Psoas muscle (tissue), 7 donors: ENCODE measurements at regions not wholly inside any gene's neighbourhood (a gene's known extent, or its start where the extent isn't known, plus 50 kb on each side); places are given as distances from the start of the nearest gene placed in this dataset.

Source experiments
- ATAC-seq, 4 donors: fragments of 200-7000 bp; cut with Tn5 transposase; one replicate each; pipeline ENCODE4 v1.9.1; 2020; ENCODE audit warnings: moderate library complexity in 3 of 4, mild to moderate bottlenecking in 2 of 4
- DNase-seq, 2 donors: peaks; one replicate each; pipeline ENCODE4 v3.0.0-alpha.2; 2020
- H3K27ac ChIP-seq: fragments of 200-600 bp; one replicate; pipeline ENCODE4 v1.8.0; 2022
- H3K27me3 ChIP-seq, 3 donors: fragments of 200-600 bp in 1 of 3; one replicate each; pipeline versions ENCODE4 v1.6.1 to v1.8.0; 2013 to 2022; ENCODE audit warnings: low read length in 2 of 3, mild to moderate bottlenecking in 2 of 3, moderate library complexity in 1 of 3; ENCODE audit not compliant: insufficient read depth in 3 of 3
- H3K36me3 ChIP-seq, 2 donors: fragments of 200-600 bp in 1 of 2; one replicate each; pipeline versions ENCODE4 v1.6.1 to v1.8.0; 2013 to 2022; ENCODE audit warnings: low read depth in 1 of 2, mild to moderate bottlenecking in 1 of 2, moderate library complexity in 1 of 2; ENCODE audit not compliant: insufficient read depth in 1 of 2
- H3K4me1 ChIP-seq: fragments of 200-600 bp; one replicate; pipeline ENCODE4 v1.8.0; 2022
- H3K4me3 ChIP-seq: fragments of 200-600 bp; one replicate; pipeline ENCODE4 v1.8.0; 2022; ENCODE audit warnings: mild to moderate bottlenecking
- H3K9me3 ChIP-seq: fragments of 200-600 bp; one replicate; pipeline ENCODE4 v1.8.0; 2022
- WGBS, 3 donors: extraction: QIAGEN DNeasy Blood & Tissue Kit; methylation state at CpG; one replicate each; pipeline versions ENCODE4 v1.1.6 to v1.1.7; 2013; 5-methylcytosine and 5-hydroxymethylcytosine counted together
- intact Hi-C, 2 donors: fragments of 100-400 bp; cut with DNase I; formaldehyde crosslinking; loops; one replicate each; pipeline versions ENCODE4 v1.11.0 to v1.14.2; 2022
- TF ChIP-seq, protein P1 (sequence below): fragments of 200-600 bp; IDR thresholded peaks from one replicate; pipeline ENCODE4 v1.8.0; 2022; ENCODE audit warnings: antibody characterized with exemption
- donor health status: healthy with polysubstance abuse.
- donor health status: DM: no; HTN: no; CAD: no; lungs with moderate emphysema.
- donor health status: Bipolar disorder and iron deficiency.
- donor health status: healthy.
- donor health status: DM: yes; HTN: yes; CAD: no.
- donor health status: DM: no; HTN: no; CAD: no.
- donor health status: DM: yes; HTN: yes; CAD: no.

DNA sequence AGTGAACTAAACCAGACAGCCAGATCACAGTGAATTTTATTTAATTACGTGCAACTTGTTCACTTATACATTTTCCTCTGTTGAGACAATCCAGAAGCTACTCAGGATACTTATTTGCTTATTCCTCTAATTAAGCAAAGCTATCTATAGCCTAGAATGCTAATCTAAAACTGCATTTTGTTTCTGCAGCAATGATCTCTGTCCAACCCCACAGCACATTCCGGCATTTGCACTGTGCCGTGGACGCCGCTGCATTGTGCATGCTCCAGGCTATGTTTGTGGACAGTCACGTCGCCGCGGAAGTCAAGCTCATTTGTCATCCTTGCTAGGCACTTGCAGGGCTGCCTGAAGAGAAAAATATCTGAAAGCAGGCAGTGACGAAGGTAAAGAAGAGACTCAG lies 406.9 kb downstream of the RFC3 start:
- TF ChIP-seq, protein P1, sequence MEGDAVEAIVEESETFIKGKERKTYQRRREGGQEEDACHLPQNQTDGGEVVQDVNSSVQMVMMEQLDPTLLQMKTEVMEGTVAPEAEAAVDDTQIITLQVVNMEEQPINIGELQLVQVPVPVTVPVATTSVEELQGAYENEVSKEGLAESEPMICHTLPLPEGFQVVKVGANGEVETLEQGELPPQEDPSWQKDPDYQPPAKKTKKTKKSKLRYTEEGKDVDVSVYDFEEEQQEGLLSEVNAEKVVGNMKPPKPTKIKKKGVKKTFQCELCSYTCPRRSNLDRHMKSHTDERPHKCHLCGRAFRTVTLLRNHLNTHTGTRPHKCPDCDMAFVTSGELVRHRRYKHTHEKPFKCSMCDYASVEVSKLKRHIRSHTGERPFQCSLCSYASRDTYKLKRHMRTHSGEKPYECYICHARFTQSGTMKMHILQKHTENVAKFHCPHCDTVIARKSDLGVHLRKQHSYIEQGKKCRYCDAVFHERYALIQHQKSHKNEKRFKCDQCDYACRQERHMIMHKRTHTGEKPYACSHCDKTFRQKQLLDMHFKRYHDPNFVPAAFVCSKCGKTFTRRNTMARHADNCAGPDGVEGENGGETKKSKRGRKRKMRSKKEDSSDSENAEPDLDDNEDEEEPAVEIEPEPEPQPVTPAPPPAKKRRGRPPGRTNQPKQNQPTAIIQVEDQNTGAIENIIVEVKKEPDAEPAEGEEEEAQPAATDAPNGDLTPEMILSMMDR, result no peak
- no peaks in the 10 kb centered on the region for H3K27me3 ChIP-seq
- ATAC-seq (no peak), DNase-seq (no peak)
- 89 to 91% (median 91%) methylated on average over 10 of the region's 10 CpGs for WGBS, 3 donors
- H3K4me3 ChIP-seq, result no peak overlapping the region
- no peaks in the 10 kb centered on the region for H3K9me3 ChIP-seq
- H3K36me3 ChIP-seq, result no peaks in the 10 kb centered on the region
- H3K4me1 ChIP-seq, result no peaks in the 10 kb centered on the region
- intact Hi-C loops, result no loop called here
- H3K27ac ChIP-seq, result no peak overlapping the region

DNA sequence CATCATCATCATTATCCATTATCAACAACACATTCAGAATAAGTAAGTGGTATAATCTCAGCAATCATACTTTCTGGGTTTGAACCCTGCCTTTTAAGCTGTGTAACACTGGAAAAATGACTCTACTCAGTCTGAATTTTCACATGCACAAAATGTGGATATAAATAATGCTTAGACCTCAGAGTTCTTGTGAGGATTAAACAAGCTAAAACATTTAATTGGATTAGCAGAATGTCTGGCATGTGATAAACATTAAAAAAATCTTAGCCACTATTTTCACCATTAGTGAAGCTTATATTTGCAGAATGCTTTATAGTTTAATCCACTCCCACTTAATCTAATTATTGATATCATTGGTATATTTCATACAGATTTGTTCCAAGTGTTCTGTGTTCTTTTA lies 412.3 kb downstream of the RFC3 start:
- intact Hi-C loops, result no loop called here
- no peak overlapping the region for H3K4me3 ChIP-seq
- TF ChIP-seq, protein P1, result no peak
- H3K4me1 ChIP-seq, result no peaks in the 10 kb centered on the region
- H3K36me3 ChIP-seq, result no peaks in the 10 kb centered on the region
- H3K27me3 ChIP-seq, result no peaks in the 10 kb centered on the region
- ATAC-seq (no peak), DNase-seq (no peak)
- H3K9me3 ChIP-seq, result no peaks in the 10 kb centered on the region
- no peak overlapping the region for H3K27ac ChIP-seq

DNA sequence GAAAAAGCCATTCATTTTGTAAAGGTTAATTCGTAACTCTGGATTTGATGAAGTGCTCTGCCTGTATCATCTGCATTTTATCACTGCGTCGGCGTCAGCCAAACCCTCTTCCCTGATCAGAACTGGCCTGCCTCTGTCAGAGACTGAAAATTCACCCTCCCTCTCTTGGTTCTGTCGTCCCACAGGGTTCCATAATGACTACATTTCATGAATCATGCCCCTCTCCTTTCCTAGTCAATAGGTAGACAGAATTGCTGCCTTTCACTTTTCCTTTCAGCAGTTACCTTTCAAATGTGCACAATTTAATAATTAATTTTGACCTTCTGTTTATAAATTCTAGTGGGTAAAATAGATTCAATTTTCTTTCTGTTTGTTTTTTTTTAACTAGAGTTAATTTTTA lies 423.4 kb downstream of the RFC3 start:
- ATAC-seq, result no peak
- no peak for DNase-seq
- H3K27ac ChIP-seq, result no peak overlapping the region
- H3K4me3 ChIP-seq, result no peak overlapping the region
- WGBS, 3 donors, result 91 to 92% (median 92%) methylated on average over 5 of the region's 5 CpGs
- TF ChIP-seq, protein P1, result no peak
- no peaks in the 10 kb centered on the region for H3K36me3 ChIP-seq
- intact Hi-C loops, result no loop called here
- H3K4me1 ChIP-seq, result no peaks in the 10 kb centered on the region
- H3K9me3 ChIP-seq, result no peaks in the 10 kb centered on the region
- no peaks in the 10 kb centered on the region for H3K27me3 ChIP-seq

DNA sequence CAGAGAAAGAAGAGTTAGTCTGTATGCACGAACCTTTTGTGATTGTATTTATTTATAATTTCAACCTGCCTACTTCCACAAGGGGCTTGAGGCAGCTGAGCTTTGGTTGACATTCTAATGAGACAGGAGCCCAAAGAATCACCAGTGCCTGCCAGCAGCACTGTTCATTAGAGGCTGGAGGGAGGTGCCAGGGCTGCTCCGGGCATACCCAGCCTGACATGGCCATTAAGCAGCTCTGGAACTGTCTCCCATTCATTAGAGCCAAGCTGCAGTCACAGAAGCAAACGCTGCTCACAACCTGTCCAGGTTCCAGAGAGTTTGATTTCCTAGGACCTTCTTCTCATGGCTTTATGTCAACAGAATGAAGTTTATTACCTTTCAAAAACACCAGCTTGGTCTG lies 425.5 kb downstream of the RFC3 start:
- no peak for DNase-seq
- no peak for ATAC-seq
- Histone ChIP-seq H3K36me3 (no peaks in the 10 kb centered on the region), H3K27ac (no peak overlapping the region), H3K27me3 (no peaks in the 10 kb centered on the region), H3K4me3 (no peak overlapping the region), H3K4me1 (no peaks in the 10 kb centered on the region), H3K9me3 (no peaks in the 10 kb centered on the region)
- TF ChIP-seq, protein P1, result no peak
- 26 to 34% (median 26%) methylated on average over 3 of the region's 3 CpGs for WGBS, 3 donors
- intact Hi-C loops, result no loop called here

DNA sequence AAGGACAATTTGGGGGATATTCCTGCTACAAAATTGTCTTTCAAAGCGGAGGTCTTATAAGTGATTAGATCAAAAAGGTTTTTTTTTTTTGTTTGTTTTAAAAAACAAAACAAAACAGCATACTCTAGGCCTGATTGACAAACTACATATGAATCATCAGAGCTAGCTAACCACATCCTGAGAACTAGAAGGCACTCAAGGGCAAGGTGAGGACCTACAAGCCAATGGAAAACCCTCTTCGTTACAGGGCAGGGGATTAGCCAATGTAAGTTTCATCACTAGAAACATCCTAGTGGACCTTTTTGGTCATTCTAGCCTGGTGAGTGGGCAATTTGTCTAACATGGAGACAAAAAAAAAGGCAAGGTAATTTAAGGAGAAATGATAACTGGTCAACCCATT lies 428.6 kb downstream of the RFC3 start:
- intact Hi-C loops, result no loop called here
- no peaks in the 10 kb centered on the region for H3K36me3 ChIP-seq
- WGBS, 3 donors, result 93 to 98% (median 93%) methylated on average over 2 of the region's 2 CpGs
- H3K4me3 ChIP-seq, result no peak overlapping the region
- TF ChIP-seq, protein P1, result no peak
- H3K9me3 ChIP-seq, result no peaks in the 10 kb centered on the region
- no peak overlapping the region for H3K27ac ChIP-seq
- H3K27me3 ChIP-seq, result no peaks in the 10 kb centered on the region
- ATAC-seq, result no peak
- H3K4me1 ChIP-seq, result no peaks in the 10 kb centered on the region
- DNase-seq, result no peak
